ENCODE measurements at regions not wholly inside any gene's neighbourhood (a gene's known extent, or its start where the extent isn't known, plus 50 kb on each side); places are given as distances from the start of the nearest gene placed in this dataset.

GRCh38 chr5:153903321-153903720, 135.4 kb downstream of the FAM114A2 start:
- Histone ChIP-seq H3K9ac (ENCODE audit: low read length) (no peak overlapping the region), H3K9me3 (ENCODE audit: low read length) (no peaks in the 10 kb centered on the region), H3K4me3 (ENCODE audit: low read length) (no peak overlapping the region), H3K4me1 (ENCODE audit: low read length) (peaks cover 5% of the 10 kb centered on the region), H3K4me2 (ENCODE audit: low read depth, low read length, poor library complexity, severe bottlenecking) (no peak overlapping the region), H3K27me3 (ENCODE audit: low read length) (no peaks in the 10 kb centered on the region), H2AFZ (ENCODE audit: low read length) (no peak overlapping the region), H3K27ac (ENCODE audit: low read length) (no peak overlapping the region), H3K79me2 (ENCODE audit: low read length) (no peaks in the 10 kb centered on the region), H3K36me3 (ENCODE audit: insufficient read depth, low read length) (no peaks in the 10 kb centered on the region), H4K20me1 (ENCODE audit: insufficient read depth, low read depth, low read length) (no peaks in the 10 kb centered on the region), H3K9me2 (replicated peaks; ENCODE audit: insufficient read depth, low read length) (no peaks in the 10 kb centered on the region)
- DNase-seq: no peak

- H3K27me3 ChIP-seq (ENCODE audit: low read length): no peaks in the 10 kb centered on the region
- peaks cover 5% of the 10 kb centered on the region for H3K4me1 ChIP-seq (ENCODE audit: low read length)
- no peak overlapping the region for H3K4me3 ChIP-seq (ENCODE audit: low read length)
- H3K9me2 ChIP-seq (replicated peaks; ENCODE audit: insufficient read depth, low read length): no peaks in the 10 kb centered on the region
- no peak overlapping the region for H3K9ac ChIP-seq (ENCODE audit: low read length)
- H3K36me3 ChIP-seq (ENCODE audit: insufficient read depth, low read length): no peaks in the 10 kb centered on the region
- H4K20me1 ChIP-seq (ENCODE audit: insufficient read depth, low read depth, low read length): no peaks in the 10 kb centered on the region
- no peaks in the 10 kb centered on the region for H3K79me2 ChIP-seq (ENCODE audit: low read length)
- no peak for DNase-seq
- no peak overlapping the region for H3K4me2 ChIP-seq (ENCODE audit: low read depth, low read length, poor library complexity, severe bottlenecking)
- H3K9me3 ChIP-seq (ENCODE audit: low read length): no peaks in the 10 kb centered on the region
- no peak overlapping the region for H3K27ac ChIP-seq (ENCODE audit: low read length)
- no peak overlapping the region for H2AFZ ChIP-seq (ENCODE audit: low read length)
These were observed 136.7 kb downstream of the FAM114A2 start for GRCh38 chr5:153902016-153902415.

- Histone ChIP-seq H3K9ac (ENCODE audit: low read length) (no peak overlapping the region), H3K4me3 (ENCODE audit: low read length) (no peak overlapping the region), H3K27me3 (ENCODE audit: low read length) (no peaks in the 10 kb centered on the region), H3K4me1 (ENCODE audit: low read length) (peaks cover 11% of the 10 kb centered on the region), H4K20me1 (ENCODE audit: insufficient read depth, low read depth, low read length) (no peaks in the 10 kb centered on the region), H3K36me3 (ENCODE audit: insufficient read depth, low read length) (no peaks in the 10 kb centered on the region), H2AFZ (ENCODE audit: low read length) (no peak overlapping the region), H3K27ac (ENCODE audit: low read length) (no peak overlapping the region), H3K9me2 (replicated peaks; ENCODE audit: insufficient read depth, low read length) (no peaks in the 10 kb centered on the region), H3K9me3 (ENCODE audit: low read length) (no peaks in the 10 kb centered on the region), H3K4me2 (ENCODE audit: low read depth, low read length, poor library complexity, severe bottlenecking) (no peak overlapping the region), H3K79me2 (ENCODE audit: low read length) (no peaks in the 10 kb centered on the region)
- DNase-seq: no peak
These were observed 137.3 kb downstream of the FAM114A2 start for GRCh38 chr5:153901449-153901848.

GRCh38 chr5:153900703-153901395, 137.9 kb downstream of the FAM114A2 start:
- Histone ChIP-seq H3K36me3 (ENCODE audit: insufficient read depth, low read length) (no peaks in the 10 kb centered on the region), H3K27ac (ENCODE audit: low read length) (no peak overlapping the region), H3K9me2 (replicated peaks; ENCODE audit: insufficient read depth, low read length) (no peaks in the 10 kb centered on the region), H4K20me1 (ENCODE audit: insufficient read depth, low read depth, low read length) (no peaks in the 10 kb centered on the region), H3K9me3 (ENCODE audit: low read length) (no peaks in the 10 kb centered on the region), H3K4me3 (ENCODE audit: low read length) (no peak overlapping the region), H3K4me2 (ENCODE audit: low read depth, low read length, poor library complexity, severe bottlenecking) (no peak overlapping the region), H3K79me2 (ENCODE audit: low read length) (no peaks in the 10 kb centered on the region), H2AFZ (ENCODE audit: low read length) (no peak overlapping the region), H3K4me1 (ENCODE audit: low read length) (peaks cover 14% of the 10 kb centered on the region), H3K27me3 (ENCODE audit: low read length) (no peaks in the 10 kb centered on the region), H3K9ac (ENCODE audit: low read length) (no peak overlapping the region)
- no peak for DNase-seq

GRCh38 chr5:153899746-153900145, 139.0 kb downstream of the FAM114A2 start:
- H3K27me3 ChIP-seq (ENCODE audit: low read length): no peaks in the 10 kb centered on the region
- no peak overlapping the region for H3K4me3 ChIP-seq (ENCODE audit: low read length)
- no peak overlapping the region for H3K27ac ChIP-seq (ENCODE audit: low read length)
- no peak overlapping the region for H3K9ac ChIP-seq (ENCODE audit: low read length)
- H2AFZ ChIP-seq (ENCODE audit: low read length): no peak overlapping the region
- peaks cover 13% of the 10 kb centered on the region for H3K4me1 ChIP-seq (ENCODE audit: low read length)
- no peaks in the 10 kb centered on the region for H4K20me1 ChIP-seq (ENCODE audit: insufficient read depth, low read depth, low read length)
- no peaks in the 10 kb centered on the region for H3K36me3 ChIP-seq (ENCODE audit: insufficient read depth, low read length)
- no peaks in the 10 kb centered on the region for H3K79me2 ChIP-seq (ENCODE audit: low read length)
- no peak for DNase-seq
- no peak overlapping the region for H3K4me2 ChIP-seq (ENCODE audit: low read depth, low read length, poor library complexity, severe bottlenecking)
- no peaks in the 10 kb centered on the region for H3K9me3 ChIP-seq (ENCODE audit: low read length)
- H3K9me2 ChIP-seq (replicated peaks; ENCODE audit: insufficient read depth, low read length): no peaks in the 10 kb centered on the region

- Histone ChIP-seq H3K79me2 (ENCODE audit: low read length) (no peaks in the 10 kb centered on the region), H3K9me2 (replicated peaks; ENCODE audit: insufficient read depth, low read length) (no peaks in the 10 kb centered on the region), H4K20me1 (ENCODE audit: insufficient read depth, low read depth, low read length) (no peaks in the 10 kb centered on the region), H3K4me2 (ENCODE audit: low read depth, low read length, poor library complexity, severe bottlenecking) (no peak overlapping the region), H3K4me1 (ENCODE audit: low read length) (peaks cover 13% of the 10 kb centered on the region), H3K9ac (ENCODE audit: low read length) (no peak overlapping the region), H3K9me3 (ENCODE audit: low read length) (no peaks in the 10 kb centered on the region), H3K36me3 (ENCODE audit: insufficient read depth, low read length) (no peaks in the 10 kb centered on the region), H3K4me3 (ENCODE audit: low read length) (no peak overlapping the region), H3K27ac (ENCODE audit: low read length) (no peak overlapping the region), H2AFZ (ENCODE audit: low read length) (no peak overlapping the region), H3K27me3 (ENCODE audit: low read length) (no peaks in the 10 kb centered on the region)
- peak; percentile 67 for DNase-seq
These were observed 142.0 kb downstream of the FAM114A2 start for GRCh38 chr5:153896701-153897100.

GRCh38 chr5:153896117-153896516, 142.6 kb downstream of the FAM114A2 start:
- no peak overlapping the region for H3K4me3 ChIP-seq (ENCODE audit: low read length)
- DNase-seq: no peak
- H4K20me1 ChIP-seq (ENCODE audit: insufficient read depth, low read depth, low read length): no peaks in the 10 kb centered on the region
- no peak overlapping the region for H3K27ac ChIP-seq (ENCODE audit: low read length)
- peaks cover 13% of the 10 kb centered on the region for H3K4me1 ChIP-seq (ENCODE audit: low read length)
- no peaks in the 10 kb centered on the region for H3K79me2 ChIP-seq (ENCODE audit: low read length)
- H2AFZ ChIP-seq (ENCODE audit: low read length): no peak overlapping the region
- H3K27me3 ChIP-seq (ENCODE audit: low read length): no peaks in the 10 kb centered on the region
- no peaks in the 10 kb centered on the region for H3K36me3 ChIP-seq (ENCODE audit: insufficient read depth, low read length)
- no peaks in the 10 kb centered on the region for H3K9me3 ChIP-seq (ENCODE audit: low read length)
- H3K9me2 ChIP-seq (replicated peaks; ENCODE audit: insufficient read depth, low read length): no peaks in the 10 kb centered on the region
- no peak overlapping the region for H3K9ac ChIP-seq (ENCODE audit: low read length)
- H3K4me2 ChIP-seq (ENCODE audit: low read depth, low read length, poor library complexity, severe bottlenecking): no peak overlapping the region

- H4K20me1 ChIP-seq (ENCODE audit: insufficient read depth, low read depth, low read length): no peaks in the 10 kb centered on the region
- H3K27ac ChIP-seq (ENCODE audit: low read length): no peak overlapping the region
- no peaks in the 10 kb centered on the region for H3K36me3 ChIP-seq (ENCODE audit: insufficient read depth, low read length)
- DNase-seq: no peak
- H3K4me3 ChIP-seq (ENCODE audit: low read length): no peak overlapping the region
- H3K4me2 ChIP-seq (ENCODE audit: low read depth, low read length, poor library complexity, severe bottlenecking): no peak overlapping the region
- no peak overlapping the region for H3K9ac ChIP-seq (ENCODE audit: low read length)
- H3K9me2 ChIP-seq (replicated peaks; ENCODE audit: insufficient read depth, low read length): no peaks in the 10 kb centered on the region
- no peak overlapping the region for H2AFZ ChIP-seq (ENCODE audit: low read length)
- no peaks in the 10 kb centered on the region for H3K79me2 ChIP-seq (ENCODE audit: low read length)
- H3K9me3 ChIP-seq (ENCODE audit: low read length): no peaks in the 10 kb centered on the region
- no peaks in the 10 kb centered on the region for H3K27me3 ChIP-seq (ENCODE audit: low read length)
- peaks cover 13% of the 10 kb centered on the region for H3K4me1 ChIP-seq (ENCODE audit: low read length)
These were observed 143.4 kb downstream of the FAM114A2 start for GRCh38 chr5:153895266-153895665.

Data from Karpas-422 (cell line).